Upper lobe of left lung (tissue), 6 donors: ENCODE measurements at regions not wholly inside any gene's neighbourhood (a gene's known extent, or its start where the extent isn't known, plus 50 kb on each side); places are given as distances from the start of the nearest gene placed in this dataset.

Experiments used
- ATAC-seq, 2 donors: fragments of 200-7000 bp; cut with Tn5 transposase; one replicate each; pipeline ENCODE4 v1.9.1; 2022; ENCODE audit warnings: mild to moderate bottlenecking in 2 of 2, moderate library complexity in 2 of 2; ENCODE audit not compliant: low FRiP score in 2 of 2
- DNase-seq, 2 donors: peaks; one replicate each; pipeline ENCODE4 v3.0.0-alpha.2; 2019 to 2020
- H3K27ac ChIP-seq, 4 donors: fragments of 200-600 bp; sonication (generic); one replicate each; pipeline ENCODE4 v1.5.1; 2016 to 2019
- H3K27me3 ChIP-seq, 4 donors: fragments of 200-600 bp; sonication (generic); one replicate each; pipeline ENCODE4 v1.5.1; 2017 to 2019
- H3K36me3 ChIP-seq, 4 donors: fragments of 200-600 bp; sonication (generic); one replicate each; pipeline ENCODE4 v1.5.1; 2016 to 2019
- H3K4me1 ChIP-seq, 4 donors: fragments of 200-600 bp; sonication (generic); one replicate each; pipeline ENCODE4 v1.5.1; 2018 to 2019
- H3K4me3 ChIP-seq, 4 donors: fragments of 200-600 bp; sonication (generic); one replicate each; pipeline ENCODE4 v1.5.1; 2017 to 2019; ENCODE audit warnings: mild to moderate bottlenecking in 2 of 4, moderate library complexity in 1 of 4
- H3K9me3 ChIP-seq, 4 donors: fragments of 200-600 bp; sonication (generic); one replicate each; pipeline ENCODE4 v1.5.1; 2018 to 2019
- CTCF ChIP-seq, 6 experiments: fragments of 450-650 bp in 4 of 6; fragments of 200-600 bp in 2 of 6; sonication (generic) in 2 of 6; IDR thresholded peaks; one replicate each; pipeline ENCODE4 v1.5.1; 2016 to 2019; ENCODE audit warnings: antibody characterized with exemption in 6 of 6
- EP300 ChIP-seq, 4 donors: sonication (generic); formaldehyde crosslinking; IDR thresholded peaks; one replicate each; pipeline ENCODE4 v1.5.1; 2017; ENCODE audit warnings: antibody characterized with exemption in 4 of 4, control low read depth in 2 of 4
- POLR2A ChIP-seq, 4 donors: fragments of 450-650 bp; IDR thresholded peaks; one replicate each; pipeline ENCODE4 v1.5.1; 2016 to 2017; ENCODE audit warnings: antibody characterized with exemption in 4 of 4, mild to moderate bottlenecking in 2 of 4
- POLR2AphosphoS5 ChIP-seq, 2 donors: sonication (generic); formaldehyde crosslinking; IDR thresholded peaks; one replicate each; pipeline ENCODE4 v1.5.1; 2017; ENCODE audit warnings: antibody characterized with exemption in 2 of 2
- WGBS, 2 donors: methylation state at CpG; one replicate each; pipeline ENCODE4 v1.1.5; 2017 to 2018; 5-methylcytosine and 5-hydroxymethylcytosine counted together
- donor health status: DM: no; HTN: no; CAD: no; lungs with moderate emphysema.
- donor health status: DM: no; HTN: yes; CAD: no; lungs with severe emphysema.

- H3K27ac ChIP-seq = no peak overlapping the region
- H3K9me3 ChIP-seq = peaks cover 0 to 6% (median 2%) of the 10 kb centered on the region in 4 donors
- H3K27me3 ChIP-seq = no peaks in the 10 kb centered on the region
- DNase-seq = no peak
- no peak overlapping the region for H3K4me3 ChIP-seq
- TF ChIP-seq EP300 (IDR thresholded peaks at IDR 0.05) (no peak), CTCF (IDR thresholded peaks at IDR 0.05) (no peak), POLR2AphosphoS5 (IDR thresholded peaks at IDR 0.05) (no peak), POLR2A (IDR thresholded peaks at IDR 0.05) (no peak)
- no peak for ATAC-seq
- WGBS, 2 donors = 85 to 90% methylated on average over 6 of the region's 6 CpGs
- H3K4me1 ChIP-seq = no peaks in the 10 kb centered on the region
- no peaks in the 10 kb centered on the region for H3K36me3 ChIP-seq
These were observed 147.6 kb downstream of the CDCA7 start for GRCh38 chr2:173502296-173502695.

- no peak for ATAC-seq
- TF ChIP-seq CTCF (IDR thresholded peaks at IDR 0.05) (no peak), POLR2AphosphoS5 (IDR thresholded peaks at IDR 0.05) (no peak), POLR2A (IDR thresholded peaks at IDR 0.05) (no peak), EP300 (IDR thresholded peaks at IDR 0.05) (no peak)
- H3K27ac ChIP-seq = no peak overlapping the region
- no peaks in the 10 kb centered on the region for H3K9me3 ChIP-seq
- 47 to 53% methylated on average over 3 of the region's 3 CpGs for WGBS, 2 donors
- no peaks in the 10 kb centered on the region for H3K36me3 ChIP-seq
- H3K4me1 ChIP-seq = no peaks in the 10 kb centered on the region
- DNase-seq = no peak
- H3K4me3 ChIP-seq = no peak overlapping the region
- no peaks in the 10 kb centered on the region for H3K27me3 ChIP-seq
These were observed 156.7 kb downstream of the CDCA7 start for GRCh38 chr2:173511357-173511756.

GRCh38 chr2:173511942-173512341, 157.3 kb downstream of the CDCA7 start:
- Histone ChIP-seq H3K36me3 (no peaks in the 10 kb centered on the region), H3K27ac (no peak overlapping the region), H3K27me3 (no peaks in the 10 kb centered on the region), H3K4me3 (no peak overlapping the region), H3K4me1 (no peaks in the 10 kb centered on the region), H3K9me3 (no peaks in the 10 kb centered on the region)
- TF ChIP-seq CTCF (IDR thresholded peaks at IDR 0.05) (no peak), POLR2AphosphoS5 (IDR thresholded peaks at IDR 0.05) (no peak), EP300 (IDR thresholded peaks at IDR 0.05) (no peak), POLR2A (IDR thresholded peaks at IDR 0.05) (no peak)
- ATAC-seq (no peak), DNase-seq (no peak)
- whole genome bisulfite sequencing, 2 donors = 59 to 82% methylated on average over 1 of the region's 1 CpG

- Histone ChIP-seq H3K9me3 (no peaks in the 10 kb centered on the region), H3K4me1 (no peaks in the 10 kb centered on the region), H3K36me3 (no peaks in the 10 kb centered on the region), H3K27ac (no peak overlapping the region), H3K27me3 (no peaks in the 10 kb centered on the region), H3K4me3 (no peak overlapping the region)
- ATAC-seq = no peak
- TF ChIP-seq POLR2A (IDR thresholded peaks at IDR 0.05) (no peak), POLR2AphosphoS5 (IDR thresholded peaks at IDR 0.05) (no peak), CTCF (IDR thresholded peaks at IDR 0.05) (no peak), EP300 (IDR thresholded peaks at IDR 0.05) (no peak)
- WGBS, 2 donors = 74 to 76% methylated on average over 8 of the region's 8 CpGs
- DNase-seq = no peak
These were observed 158.5 kb downstream of the CDCA7 start for GRCh38 chr2:173513107-173513727.

- no peak overlapping the region for H3K27ac ChIP-seq
- no peaks in the 10 kb centered on the region for H3K4me1 ChIP-seq
- ATAC-seq (no peak), DNase-seq (no peak)
- H3K36me3 ChIP-seq = no peaks in the 10 kb centered on the region
- no peaks in the 10 kb centered on the region for H3K9me3 ChIP-seq
- no peak overlapping the region for H3K4me3 ChIP-seq
- no peaks in the 10 kb centered on the region for H3K27me3 ChIP-seq
- WGBS, 2 donors = 82 to 85% methylated on average over 2 of the region's 2 CpGs
- TF ChIP-seq POLR2AphosphoS5 (IDR thresholded peaks at IDR 0.05) (no peak), CTCF (IDR thresholded peaks at IDR 0.05) (no peak), EP300 (IDR thresholded peaks at IDR 0.05) (no peak), POLR2A (IDR thresholded peaks at IDR 0.05) (no peak)
These were observed 166.2 kb downstream of the CDCA7 start for GRCh38 chr2:173520918-173521317.
